GM19351 (cell line): ENCODE measurements at regions not wholly inside any gene's neighbourhood (a gene's known extent, or its start where the extent isn't known, plus 50 kb on each side); places are given as distances from the start of the nearest gene placed in this dataset.

ENCODE experiments used
- ATAC-seq: cut with Tn5 transposase; IDR thresholded peaks from one replicate; pipeline ENCODE4 v1.9.1; 2021; ENCODE audit warnings: mild to moderate bottlenecking, moderate library complexity; ENCODE audit not compliant: unreplicated experiment

GRCh38 chr1:106879538-106879937 is 176.9 kb upstream of the PRMT6 start:
- ATAC-seq, result no peak

GRCh38 chr1:106880226-106880625 is 176.2 kb upstream of the PRMT6 start:
- ATAC-seq, result no peak

- ATAC-seq, result no peak
These were observed 173.3 kb upstream of the PRMT6 start for GRCh38 chr1:106883208-106883607.

GRCh38 chr1:106889059-106889458 is 167.4 kb upstream of the PRMT6 start:
- ATAC-seq, result no peak

GRCh38 chr1:106889583-106889982 is 166.9 kb upstream of the PRMT6 start:
- ATAC-seq, result no peak

GRCh38 chr1:106897976-106898375 is 158.5 kb upstream of the PRMT6 start:
- ATAC-seq, result peak; percentile 64

GRCh38 chr1:106899644-106900043 is 156.8 kb upstream of the PRMT6 start:
- no peak for ATAC-seq

GRCh38 chr1:106907795-106908194 is 148.7 kb upstream of the PRMT6 start:
- ATAC-seq, result peak; percentile 100

- ATAC-seq, result no peak
These were observed 147.8 kb upstream of the PRMT6 start for GRCh38 chr1:106908689-106909088.

GRCh38 chr1:106910798-106911197 is 145.7 kb upstream of the PRMT6 start:
- ATAC-seq, result no peak

GRCh38 chr1:106912131-106912530 is 144.3 kb upstream of the PRMT6 start:
- no peak for ATAC-seq

- no peak for ATAC-seq
These were observed 135.3 kb upstream of the PRMT6 start for GRCh38 chr1:106921186-106921585.

GRCh38 chr1:106924360-106924759 is 132.1 kb upstream of the PRMT6 start:
- no peak for ATAC-seq

GRCh38 chr1:106925750-106926149 is 130.7 kb upstream of the PRMT6 start:
- no peak for ATAC-seq

- no peak for ATAC-seq
These were observed 129.5 kb upstream of the PRMT6 start for GRCh38 chr1:106926803-106927582.

GRCh38 chr1:106937104-106937503 is 119.4 kb upstream of the PRMT6 start:
- ATAC-seq, result no peak

- ATAC-seq, result no peak
These were observed 111.8 kb upstream of the PRMT6 start for GRCh38 chr1:106944721-106945120.

GRCh38 chr1:106952776-106953175 is 103.7 kb upstream of the PRMT6 start:
- no peak for ATAC-seq

GRCh38 chr1:106954661-106955229 is 101.7 kb upstream of the PRMT6 start:
- no peak for ATAC-seq

GRCh38 chr1:106956721-106957120 is 99.8 kb upstream of the PRMT6 start:
- no peak for ATAC-seq

GRCh38 chr1:106957795-106958194 is 98.7 kb upstream of the PRMT6 start:
- no peak for ATAC-seq

- ATAC-seq, result peak; percentile 83
These were observed 96.1 kb upstream of the PRMT6 start for GRCh38 chr1:106960412-106960811.

- ATAC-seq, result no peak
These were observed 94.8 kb upstream of the PRMT6 start for GRCh38 chr1:106961646-106962045.
